ENCODE measurements at regions not wholly inside any gene's neighbourhood (a gene's known extent, or its start where the extent isn't known, plus 50 kb on each side); places are given as distances from the start of the nearest gene placed in this dataset.

DNA sequence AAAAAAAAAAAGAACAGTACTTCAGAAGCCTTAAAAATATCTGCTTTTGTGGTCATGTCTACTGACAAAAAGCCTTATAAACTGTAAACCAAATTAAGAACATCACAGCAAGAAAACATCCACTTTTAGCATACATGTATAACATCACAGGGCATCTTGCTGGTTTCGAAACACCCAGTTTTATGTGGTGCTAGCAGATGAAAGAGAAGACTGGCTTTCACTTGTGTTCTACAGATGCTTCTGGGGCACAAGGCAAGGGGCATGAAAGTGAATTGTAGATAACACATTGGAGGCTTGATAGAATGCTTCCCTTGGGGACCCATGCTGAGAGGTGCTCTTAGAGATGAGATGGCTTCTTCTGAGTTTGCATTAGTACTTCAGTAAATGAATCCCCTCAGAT is 543.7 kb upstream of the PKN2 start:
- peaks cover 6% of the 10 kb centered on the region; the same call in 1 of the 2 replicates for H3K4me1 Mint-ChIP-seq (ENCODE audit: low read depth)
- no peak overlapping the region for H3K27ac Mint-ChIP-seq
- DNase-seq: no peak
- TF ChIP-seq, protein P1, sequence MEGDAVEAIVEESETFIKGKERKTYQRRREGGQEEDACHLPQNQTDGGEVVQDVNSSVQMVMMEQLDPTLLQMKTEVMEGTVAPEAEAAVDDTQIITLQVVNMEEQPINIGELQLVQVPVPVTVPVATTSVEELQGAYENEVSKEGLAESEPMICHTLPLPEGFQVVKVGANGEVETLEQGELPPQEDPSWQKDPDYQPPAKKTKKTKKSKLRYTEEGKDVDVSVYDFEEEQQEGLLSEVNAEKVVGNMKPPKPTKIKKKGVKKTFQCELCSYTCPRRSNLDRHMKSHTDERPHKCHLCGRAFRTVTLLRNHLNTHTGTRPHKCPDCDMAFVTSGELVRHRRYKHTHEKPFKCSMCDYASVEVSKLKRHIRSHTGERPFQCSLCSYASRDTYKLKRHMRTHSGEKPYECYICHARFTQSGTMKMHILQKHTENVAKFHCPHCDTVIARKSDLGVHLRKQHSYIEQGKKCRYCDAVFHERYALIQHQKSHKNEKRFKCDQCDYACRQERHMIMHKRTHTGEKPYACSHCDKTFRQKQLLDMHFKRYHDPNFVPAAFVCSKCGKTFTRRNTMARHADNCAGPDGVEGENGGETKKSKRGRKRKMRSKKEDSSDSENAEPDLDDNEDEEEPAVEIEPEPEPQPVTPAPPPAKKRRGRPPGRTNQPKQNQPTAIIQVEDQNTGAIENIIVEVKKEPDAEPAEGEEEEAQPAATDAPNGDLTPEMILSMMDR (IDR thresholded peaks at IDR 0.05): no peak
- H3K27me3 Mint-ChIP-seq (ENCODE audit: insufficient read depth): peaks cover 2% of the 10 kb centered on the region; the same call in 1 of the 2 replicates
- no peaks in the 10 kb centered on the region for H3K36me3 Mint-ChIP-seq (ENCODE audit: low read depth)
- H3K4me3 Mint-ChIP-seq: no peak overlapping the region
- H3K9me3 Mint-ChIP-seq: no peaks in the 10 kb centered on the region

- Mint-ChIP-seq H3K36me3 (ENCODE audit: low read depth) (no peaks in the 10 kb centered on the region), H3K4me1 (ENCODE audit: low read depth) (peaks cover 6% of the 10 kb centered on the region; the same call in 1 of the 2 replicates), H3K27ac (no peak overlapping the region), H3K4me3 (peak overlapping the region; percentile 66; the same call in 1 of the 2 replicates), H3K27me3 (ENCODE audit: insufficient read depth) (peaks cover 2% of the 10 kb centered on the region; the same call in 1 of the 2 replicates), H3K9me3 (no peaks in the 10 kb centered on the region)
- no peak for DNase-seq
- TF ChIP-seq, protein P1 (IDR thresholded peaks at IDR 0.05): no peak
Observed at GRCh38 chr1:88141499-88142074, 542.5 kb upstream of the PKN2 start.

GRCh38 chr1:88145752-88146151 is 538.3 kb upstream of the PKN2 start:
- TF ChIP-seq, protein P1 (IDR thresholded peaks at IDR 0.05): no peak
- Mint-ChIP-seq H3K27me3 (ENCODE audit: insufficient read depth) (peaks cover 2% of the 10 kb centered on the region; the same call in 1 of the 2 replicates), H3K4me3 (no peak overlapping the region), H3K27ac (no peak overlapping the region), H3K9me3 (no peaks in the 10 kb centered on the region), H3K4me1 (ENCODE audit: low read depth) (peaks cover 6% of the 10 kb centered on the region; the same call in 1 of the 2 replicates), H3K36me3 (ENCODE audit: low read depth) (no peaks in the 10 kb centered on the region)
- DNase-seq: no peak

- Mint-ChIP-seq H3K4me1 (ENCODE audit: low read depth) (no peaks in the 10 kb centered on the region), H3K27ac (no peak overlapping the region), H3K27me3 (ENCODE audit: insufficient read depth) (no peaks in the 10 kb centered on the region; the same call in 1 of the 2 replicates), H3K9me3 (no peaks in the 10 kb centered on the region; the same call in 1 of the 2 replicates), H3K4me3 (no peak overlapping the region), H3K36me3 (ENCODE audit: low read depth) (no peaks in the 10 kb centered on the region)
- TF ChIP-seq, protein P1 (IDR thresholded peaks at IDR 0.05): no peak
- DNase-seq: no peak
Observed at GRCh38 chr1:88149686-88150085, 534.4 kb upstream of the PKN2 start.

DNA sequence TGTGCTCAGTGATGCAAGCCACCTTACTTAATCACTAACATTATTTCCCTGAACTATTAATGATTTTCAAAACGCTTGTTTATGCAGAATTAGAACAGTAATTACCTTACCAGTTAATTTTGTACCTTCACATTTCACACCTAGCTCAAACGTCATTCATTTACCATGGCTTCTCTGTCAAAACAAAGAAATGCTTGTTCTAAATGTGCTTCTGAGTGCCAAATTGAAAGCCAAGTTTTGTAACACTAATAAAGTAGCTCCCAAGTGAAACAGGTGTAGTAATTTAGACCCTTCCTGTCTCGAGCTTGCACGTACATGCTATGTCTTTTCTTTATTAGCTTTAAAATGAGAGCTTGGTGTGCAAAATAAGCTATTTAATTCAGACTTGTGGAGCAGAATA is 533.7 kb upstream of the PKN2 start:
- no peaks in the 10 kb centered on the region for H3K36me3 Mint-ChIP-seq (ENCODE audit: low read depth)
- TF ChIP-seq, protein P1 (IDR thresholded peaks at IDR 0.05): no peak
- no peaks in the 10 kb centered on the region for H3K4me1 Mint-ChIP-seq (ENCODE audit: low read depth)
- no peaks in the 10 kb centered on the region; the same call in 1 of the 2 replicates for H3K27me3 Mint-ChIP-seq (ENCODE audit: insufficient read depth)
- H3K4me3 Mint-ChIP-seq: no peak overlapping the region
- DNase-seq: no peak
- H3K9me3 Mint-ChIP-seq: no peaks in the 10 kb centered on the region; the same call in 1 of the 2 replicates
- H3K27ac Mint-ChIP-seq: no peak overlapping the region
